GM12875 (cell line): ENCODE measurements at regions not wholly inside any gene's neighbourhood (a gene's known extent, or its start where the extent isn't known, plus 50 kb on each side); places are given as distances from the start of the nearest gene placed in this dataset.
A peak's percentile ranks its signal among the peaks of the same experiment; 100 is the strongest.

Experiments used
- H3K4me3 ChIP-seq: one replicate; pipeline ENCODE4 v1.5.1; 2011; ENCODE audit warnings: low read depth, low read length, control low read depth
- CTCF ChIP-seq: IDR thresholded peaks from 2 replicates; pipeline ENCODE4 v1.5.1; 2011; ENCODE audit warnings: low read depth, mild to moderate bottlenecking, control low read depth, inconsistent platforms, low read length, moderate library complexity, borderline replicate concordance; ENCODE audit not compliant: insufficient read depth

GRCh38 chr1:208654241-208654640 is 410.1 kb upstream of the PLXNA2 start:
- H3K4me3 ChIP-seq: no peak overlapping the region
- peak; percentile 50; the same call in 1 of the 2 replicates for TF ChIP-seq CTCF

- TF ChIP-seq CTCF: no peak
- no peak overlapping the region for H3K4me3 ChIP-seq
These were observed 421.8 kb upstream of the PLXNA2 start for GRCh38 chr1:208665936-208666335.

GRCh38 chr1:208668991-208669390 is 424.8 kb upstream of the PLXNA2 start:
- no peak for TF ChIP-seq CTCF
- H3K4me3 ChIP-seq: no peak overlapping the region

- H3K4me3 ChIP-seq: no peak overlapping the region
- no peak for TF ChIP-seq CTCF
These were observed 426.6 kb upstream of the PLXNA2 start for GRCh38 chr1:208670778-208671177.

GRCh38 chr1:208681878-208682663 is 437.9 kb upstream of the PLXNA2 start:
- TF ChIP-seq CTCF: no peak
- no peak overlapping the region for H3K4me3 ChIP-seq

GRCh38 chr1:208682664-208683013 is 438.5 kb upstream of the PLXNA2 start:
- no peak overlapping the region for H3K4me3 ChIP-seq
- no peak for TF ChIP-seq CTCF

- no peak overlapping the region for H3K4me3 ChIP-seq
- TF ChIP-seq CTCF: no peak
These were observed 439.0 kb upstream of the PLXNA2 start for GRCh38 chr1:208683141-208683540.
